GM20000 (cell line): ENCODE measurements at regions not wholly inside any gene's neighbourhood (a gene's known extent, or its start where the extent isn't known, plus 50 kb on each side); places are given as distances from the start of the nearest gene placed in this dataset.

ENCODE experiments used
- DNase-seq: peaks from one replicate; pipeline ENCODE4 v3.0.0; 2012; ENCODE audit warnings: low spot score
- CTCF ChIP-seq: IDR thresholded peaks from 2 replicates; pipeline ENCODE4 v1.5.1; 2012; ENCODE audit warnings: mild to moderate bottlenecking, control low read depth; ENCODE audit errors: extremely low read depth, missing control alignments

DNA sequence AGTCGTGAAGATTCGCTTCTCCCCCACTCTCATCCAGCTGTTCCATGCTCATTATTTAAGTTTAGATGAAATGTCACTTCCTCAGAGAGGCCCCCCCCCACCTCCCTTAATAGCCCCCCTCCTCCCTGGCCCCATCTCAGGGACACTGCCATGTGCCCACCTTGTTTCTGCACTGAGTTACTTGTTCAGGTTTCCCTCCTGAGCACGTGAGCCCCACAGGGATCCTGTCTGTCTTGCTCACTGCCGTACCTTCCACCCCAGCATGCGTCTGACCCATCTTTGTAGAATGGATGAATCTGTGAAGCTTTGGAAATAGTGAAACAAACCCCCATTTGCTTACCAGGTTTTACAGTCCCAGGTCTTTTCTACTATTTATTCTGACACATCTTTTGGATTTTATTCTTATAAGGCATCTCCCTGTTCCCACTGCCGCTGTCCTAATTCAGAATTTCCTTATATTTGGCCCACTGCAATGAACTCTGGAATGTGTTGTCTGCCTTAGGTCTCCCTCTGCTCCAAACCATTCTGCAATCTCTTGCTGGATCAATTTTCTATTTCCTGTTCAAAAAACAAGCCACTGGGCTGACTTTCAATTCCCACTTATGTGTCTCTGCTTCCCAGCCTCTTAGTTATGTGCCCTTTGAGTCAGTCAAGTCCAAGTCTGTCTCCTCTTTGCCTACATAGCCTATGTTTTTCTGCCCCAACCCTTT lies 136.5 kb upstream of the ECI2 start:
- no peak for TF ChIP-seq CTCF

DNA sequence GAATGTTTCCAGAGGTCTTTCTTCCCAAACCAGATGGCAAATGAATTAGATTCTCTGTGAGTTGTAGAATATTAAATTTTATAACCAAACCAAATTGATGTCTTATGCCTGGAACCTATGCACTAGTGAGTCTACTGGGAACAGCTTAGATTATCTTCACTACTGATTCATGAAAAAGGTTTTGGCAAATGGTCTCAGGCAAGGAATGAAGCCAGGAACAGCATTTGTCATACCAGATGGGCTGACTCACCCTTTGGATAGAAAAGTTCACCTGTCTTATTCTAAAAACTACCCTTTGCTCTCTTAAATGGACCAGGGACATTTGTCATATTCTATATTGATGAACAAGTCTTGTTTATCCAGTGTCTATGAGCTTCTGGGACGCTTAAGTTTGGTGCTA lies 135.4 kb upstream of the ECI2 start:
- no peak for DNase-seq
- no peak for TF ChIP-seq CTCF

More for the DNA sequence above, 136.5 kb upstream of the ECI2 start:
- DNase-seq: no peak

DNA sequence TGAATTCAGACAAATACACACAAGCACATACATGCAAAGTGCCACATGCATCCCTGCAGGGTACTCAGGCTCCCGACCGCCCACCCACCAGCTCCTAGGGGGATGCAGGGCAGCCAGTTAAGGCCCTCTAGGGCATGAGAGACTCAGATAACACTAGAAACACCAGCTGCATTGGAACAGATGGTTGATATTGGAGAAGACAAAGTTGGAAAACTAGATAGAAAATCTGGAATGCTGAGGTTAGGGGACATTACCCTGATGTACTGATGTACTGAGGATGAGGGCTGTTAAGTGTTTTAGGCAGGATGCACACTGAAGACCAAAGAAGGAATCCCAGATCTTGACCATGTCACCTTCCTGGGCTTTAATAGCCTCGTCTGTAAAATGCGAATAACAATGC lies 134.6 kb upstream of the ECI2 start:
- no peak for DNase-seq
- TF ChIP-seq CTCF: no peak

DNA sequence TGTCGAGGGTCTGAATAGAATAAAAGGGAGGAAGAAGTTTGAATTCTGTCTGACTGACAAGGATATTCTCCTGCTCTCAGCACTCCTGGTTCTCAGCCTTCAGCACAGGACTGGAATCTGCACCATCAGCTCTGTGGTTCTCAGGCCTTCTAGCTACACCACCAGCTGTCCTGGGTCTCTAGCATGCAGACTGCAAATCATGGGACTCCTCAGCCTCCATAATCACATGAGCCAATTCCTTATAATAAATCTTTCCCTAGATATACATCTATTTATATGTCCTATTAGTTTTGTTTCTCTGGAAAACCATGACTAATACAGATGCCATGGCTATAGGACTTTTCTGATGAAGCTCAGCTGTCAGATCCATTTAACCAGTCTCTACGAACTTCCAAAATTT lies 132.8 kb upstream of the ECI2 start:
- TF ChIP-seq CTCF: no peak
- no peak for DNase-seq

DNA sequence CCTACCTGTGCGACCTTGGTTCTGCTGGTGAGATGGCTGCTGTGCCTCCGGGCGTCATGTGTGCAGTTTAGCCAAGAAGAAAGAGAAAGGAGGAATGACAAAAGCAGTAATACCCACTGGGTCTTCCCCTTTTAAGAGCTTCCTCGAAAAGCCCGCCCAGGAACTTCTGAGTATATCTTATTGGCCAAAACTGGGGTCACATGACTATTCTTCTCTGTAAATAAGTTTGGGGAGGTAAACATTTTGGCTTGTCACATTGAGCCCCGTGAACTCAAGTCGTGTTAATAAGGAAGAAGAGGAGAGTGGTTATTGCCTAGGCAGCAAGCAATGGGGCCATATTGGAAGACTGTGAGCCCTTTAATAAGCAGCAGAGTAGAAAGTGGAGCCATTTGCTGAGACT lies 130.4 kb upstream of the ECI2 start:
- no peak for TF ChIP-seq CTCF
- DNase-seq: no peak

DNA sequence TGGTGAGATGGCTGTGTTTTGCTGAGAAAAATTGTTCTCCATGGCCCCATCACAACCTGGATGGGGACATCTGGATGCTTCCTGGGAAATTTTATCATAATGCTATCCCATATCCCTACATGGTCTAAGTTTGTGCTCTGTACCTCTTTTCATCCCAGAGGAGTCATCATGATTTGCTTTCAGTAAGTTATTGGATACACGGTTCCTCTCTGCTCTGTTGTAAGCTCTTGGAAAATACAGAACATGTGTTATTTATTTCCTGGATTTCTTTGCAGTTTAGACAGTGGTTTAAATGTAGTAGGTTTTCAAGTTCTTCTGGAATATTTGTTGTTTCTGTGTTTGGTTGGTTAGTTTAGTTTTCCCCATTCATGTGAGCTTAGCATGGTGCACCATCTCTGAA lies 129.2 kb upstream of the ECI2 start:
- no peak for DNase-seq
- no peak for TF ChIP-seq CTCF

GRCh38 chr6:4264081-4264480 lies 128.7 kb upstream of the ECI2 start:
- TF ChIP-seq CTCF: no peak
- no peak for DNase-seq
